Activated naive CD4-positive, alpha-beta T cell treated with anti-CD3 and anti-CD28 coated beads for 36 hours (primary cell): ENCODE measurements at regions not wholly inside any gene's neighbourhood (a gene's known extent, or its start where the extent isn't known, plus 50 kb on each side); places are given as distances from the start of the nearest gene placed in this dataset.

Experiments used
- CTCF ChIA-PET: fragments of 350-600 bp; sonication (Branson Sonifier 250); formaldehyde crosslinking; loops from one replicate; lab custom pipeline; 2021; ENCODE audit warnings: antibody characterized with exemption; lab: Charles Lee
- DNase-seq: peaks from one replicate; pipeline ENCODE4 v3.0.0-alpha.2; 2020
- H3K27ac Mint-ChIP-seq: one replicate; pipeline ENCODE4 v1.8.0; 2021; ENCODE audit warnings: mild to moderate bottlenecking, mixed read lengths
- H3K27me3 Mint-ChIP-seq: one replicate; pipeline ENCODE4 v1.8.0; 2021; ENCODE audit warnings: low read depth, mixed read lengths
- H3K36me3 Mint-ChIP-seq: one replicate; pipeline ENCODE4 v1.8.0; 2021; ENCODE audit warnings: low read depth, mixed read lengths
- H3K4me1 Mint-ChIP-seq: one replicate; pipeline ENCODE4 v1.8.0; 2021; ENCODE audit warnings: low read depth, mixed read lengths
- H3K4me3 Mint-ChIP-seq: one replicate; pipeline ENCODE4 v1.8.0; 2021; ENCODE audit warnings: mild to moderate bottlenecking, moderate library complexity, mixed read lengths
- H3K9me3 Mint-ChIP-seq: one replicate; pipeline ENCODE4 v1.8.0; 2021; ENCODE audit warnings: mixed read lengths
- intact Hi-C: fragments of 100-400 bp; cut with micrococcal nuclease; formaldehyde crosslinking; loops from one replicate; pipeline ENCODE4 v1.15.1; 2023

GRCh38 chr21:15229390-15229789 lies 164.6 kb upstream of the NRIP1 start:
- CTCF ChIA-PET: interaction anchor here (0.6 kb wide), 1 partner anchor 52 kb away, joined by 3 read pairs; no protein-coding TSS in a partner anchor
- peaks cover 6% of the 10 kb centered on the region for H3K27me3 Mint-ChIP-seq
- no peaks in the 10 kb centered on the region for H3K9me3 Mint-ChIP-seq
- no peaks in the 10 kb centered on the region for H3K36me3 Mint-ChIP-seq
- no peak overlapping the region for H3K4me3 Mint-ChIP-seq
- no peaks in the 10 kb centered on the region for H3K4me1 Mint-ChIP-seq
- intact Hi-C loops: no loop called here
- DNase-seq: no peak
- no peak overlapping the region for H3K27ac Mint-ChIP-seq

- peaks cover 2% of the 10 kb centered on the region for H3K27me3 Mint-ChIP-seq
- H3K9me3 Mint-ChIP-seq: no peaks in the 10 kb centered on the region
- no peaks in the 10 kb centered on the region for H3K36me3 Mint-ChIP-seq
- intact Hi-C loops: no loop called here
- DNase-seq: no peak
- H3K4me1 Mint-ChIP-seq: no peaks in the 10 kb centered on the region
- H3K4me3 Mint-ChIP-seq: no peak overlapping the region
- CTCF ChIA-PET: no interaction called here
- H3K27ac Mint-ChIP-seq: no peak overlapping the region
These were observed 168.8 kb upstream of the NRIP1 start for GRCh38 chr21:15233611-15234010.

GRCh38 chr21:15236111-15236510 lies 171.3 kb upstream of the NRIP1 start:
- CTCF ChIA-PET: no interaction called here
- intact Hi-C loops: no loop called here
- Mint-ChIP-seq H3K36me3 (no peaks in the 10 kb centered on the region), H3K4me1 (no peaks in the 10 kb centered on the region), H3K4me3 (no peak overlapping the region), H3K9me3 (no peaks in the 10 kb centered on the region), H3K27me3 (peaks cover 2% of the 10 kb centered on the region), H3K27ac (no peak overlapping the region)
- DNase-seq: no peak

- no peak for DNase-seq
- Mint-ChIP-seq H3K27me3 (no peaks in the 10 kb centered on the region), H3K4me1 (no peaks in the 10 kb centered on the region), H3K36me3 (no peaks in the 10 kb centered on the region), H3K27ac (no peak overlapping the region), H3K9me3 (no peaks in the 10 kb centered on the region), H3K4me3 (no peak overlapping the region)
- CTCF ChIA-PET: interaction anchor here (1.0 kb wide), 1 partner anchor 373 kb away, joined by 3 read pairs; no protein-coding TSS in a partner anchor
- intact Hi-C loops: no loop called here
These were observed 176.0 kb upstream of the NRIP1 start for GRCh38 chr21:15240848-15241247.

- no peak for DNase-seq
- Mint-ChIP-seq H3K9me3 (no peaks in the 10 kb centered on the region), H3K27ac (no peak overlapping the region), H3K4me3 (no peak overlapping the region), H3K27me3 (no peaks in the 10 kb centered on the region), H3K4me1 (no peaks in the 10 kb centered on the region), H3K36me3 (no peaks in the 10 kb centered on the region)
- intact Hi-C loops: no loop called here
- CTCF ChIA-PET: interaction anchor here (0.6 kb wide), 1 partner anchor 208 kb away, joined by 3 read pairs; no protein-coding TSS in a partner anchor
These were observed 177.4 kb upstream of the NRIP1 start for GRCh38 chr21:15241997-15242736.

GRCh38 chr21:15242906-15243305 lies 178.1 kb upstream of the NRIP1 start:
- CTCF ChIA-PET: no interaction called here
- DNase-seq: no peak
- H3K36me3 Mint-ChIP-seq: no peaks in the 10 kb centered on the region
- intact Hi-C loops: no loop called here
- no peaks in the 10 kb centered on the region for H3K4me1 Mint-ChIP-seq
- H3K9me3 Mint-ChIP-seq: no peaks in the 10 kb centered on the region
- H3K27me3 Mint-ChIP-seq: no peaks in the 10 kb centered on the region
- no peak overlapping the region for H3K27ac Mint-ChIP-seq
- H3K4me3 Mint-ChIP-seq: no peak overlapping the region

GRCh38 chr21:15243406-15243805 lies 178.6 kb upstream of the NRIP1 start:
- H3K4me1 Mint-ChIP-seq: no peaks in the 10 kb centered on the region
- no peak overlapping the region for H3K4me3 Mint-ChIP-seq
- H3K36me3 Mint-ChIP-seq: no peaks in the 10 kb centered on the region
- no peaks in the 10 kb centered on the region for H3K27me3 Mint-ChIP-seq
- no peak for DNase-seq
- no peak overlapping the region for H3K27ac Mint-ChIP-seq
- CTCF ChIA-PET: no interaction called here
- intact Hi-C loops: no loop called here
- H3K9me3 Mint-ChIP-seq: no peaks in the 10 kb centered on the region

GRCh38 chr21:15247613-15248012 lies 182.8 kb upstream of the NRIP1 start:
- Mint-ChIP-seq H3K27me3 (no peaks in the 10 kb centered on the region), H3K4me3 (no peak overlapping the region), H3K36me3 (no peaks in the 10 kb centered on the region), H3K4me1 (no peaks in the 10 kb centered on the region), H3K9me3 (no peaks in the 10 kb centered on the region), H3K27ac (no peak overlapping the region)
- intact Hi-C loops: no loop called here
- CTCF ChIA-PET: no interaction called here
- DNase-seq: no peak

GRCh38 chr21:15249285-15249993 lies 184.6 kb upstream of the NRIP1 start:
- intact Hi-C loops: no loop called here

GRCh38 chr21:15250384-15250783 lies 185.6 kb upstream of the NRIP1 start:
- Mint-ChIP-seq H3K9me3 (no peaks in the 10 kb centered on the region), H3K27ac (no peak overlapping the region), H3K36me3 (no peaks in the 10 kb centered on the region), H3K4me3 (no peak overlapping the region), H3K4me1 (no peaks in the 10 kb centered on the region), H3K27me3 (peaks cover 2% of the 10 kb centered on the region)
- CTCF ChIA-PET: no interaction called here
- DNase-seq: no peak
- intact Hi-C loops: no loop called here

More at GRCh38 chr21:15249285-15249993, 184.6 kb upstream of the NRIP1 start:
- Mint-ChIP-seq H3K4me3 (no peak overlapping the region), H3K4me1 (no peaks in the 10 kb centered on the region), H3K36me3 (no peaks in the 10 kb centered on the region), H3K9me3 (no peaks in the 10 kb centered on the region), H3K27ac (no peak overlapping the region), H3K27me3 (peaks cover 2% of the 10 kb centered on the region)
- DNase-seq: no peak
- CTCF ChIA-PET: interaction anchor here (0.6 kb wide), 1 partner anchor 85 kb away, joined by 3 read pairs; no protein-coding TSS in a partner anchor

- no peaks in the 10 kb centered on the region for H3K36me3 Mint-ChIP-seq
- no peaks in the 10 kb centered on the region for H3K9me3 Mint-ChIP-seq
- no peak for DNase-seq
- H3K27ac Mint-ChIP-seq: no peak overlapping the region
- H3K4me1 Mint-ChIP-seq: no peaks in the 10 kb centered on the region
- H3K27me3 Mint-ChIP-seq: peaks cover 2% of the 10 kb centered on the region
- no peak overlapping the region for H3K4me3 Mint-ChIP-seq
- CTCF ChIA-PET: no interaction called here
- intact Hi-C loops: no loop called here
These were observed 187.6 kb upstream of the NRIP1 start for GRCh38 chr21:15252431-15252830.

- CTCF ChIA-PET: no interaction called here
- Mint-ChIP-seq H3K27ac (no peak overlapping the region), H3K27me3 (peaks cover 2% of the 10 kb centered on the region), H3K4me1 (no peaks in the 10 kb centered on the region), H3K36me3 (no peaks in the 10 kb centered on the region), H3K4me3 (no peak overlapping the region), H3K9me3 (no peaks in the 10 kb centered on the region)
- no peak for DNase-seq
- intact Hi-C loops: no loop called here
These were observed 189.3 kb upstream of the NRIP1 start for GRCh38 chr21:15254111-15254510.

GRCh38 chr21:15255261-15255660 lies 190.5 kb upstream of the NRIP1 start:
- no peak overlapping the region for H3K4me3 Mint-ChIP-seq
- CTCF ChIA-PET: no interaction called here
- no peaks in the 10 kb centered on the region for H3K9me3 Mint-ChIP-seq
- H3K4me1 Mint-ChIP-seq: no peaks in the 10 kb centered on the region
- intact Hi-C loops: no loop called here
- DNase-seq: no peak
- H3K27me3 Mint-ChIP-seq: peaks cover 2% of the 10 kb centered on the region
- no peaks in the 10 kb centered on the region for H3K36me3 Mint-ChIP-seq
- H3K27ac Mint-ChIP-seq: no peak overlapping the region
